Natural killer cell (primary cell): ENCODE measurements at regions not wholly inside any gene's neighbourhood (a gene's known extent, or its start where the extent isn't known, plus 50 kb on each side); places are given as distances from the start of the nearest gene placed in this dataset.

Experiments used
- ATAC-seq, 3 donors: fragments of 150-1000 bp in 2 of 3; fragments of 200-7000 bp in 1 of 3; cut with Tn5 transposase; 1 replicate in 1 of 3; 2 replicates in 2 of 3; pipeline ENCODE4 v1.10.0; 2021; ENCODE audit warnings: mild to moderate bottlenecking in 2 of 3, moderate library complexity in 2 of 3
- DNase-seq, 2 donors: peaks; one replicate each; pipeline versions ENCODE4 v3.0.0 to v3.0.0-alpha.2; 2013 to 2021; ENCODE audit warnings: mixed read lengths in 1 of 2
- H3K27ac ChIP-seq: one replicate; pipeline ENCODE4 v1.5.1; 2013; ENCODE audit warnings: mild to moderate bottlenecking, low read length
- H3K27me3 ChIP-seq: one replicate; pipeline ENCODE4 v1.6.1; 2013; ENCODE audit warnings: low read length; ENCODE audit not compliant: control insufficient read depth, insufficient read depth
- H3K36me3 ChIP-seq: one replicate; pipeline ENCODE4 v1.6.1; 2013; ENCODE audit warnings: low read length; ENCODE audit not compliant: control insufficient read depth, insufficient read depth
- H3K4me1 ChIP-seq: one replicate; pipeline ENCODE4 v1.6.1; 2013; ENCODE audit warnings: low read length; ENCODE audit not compliant: control insufficient read depth, insufficient read depth
- H3K4me3 ChIP-seq: one replicate; pipeline ENCODE4 v1.5.1; 2013; ENCODE audit warnings: low read length
- H3K9me3 ChIP-seq: one replicate; pipeline ENCODE4 v1.6.1; 2013; ENCODE audit warnings: low read length; ENCODE audit not compliant: control insufficient read depth, insufficient read depth
- H3K27ac Mint-ChIP-seq, 2 donors: one replicate each; pipeline ENCODE4 v1.8.0; 2022; ENCODE audit warnings: mild to moderate bottlenecking in 2 of 2, mixed read lengths in 2 of 2, moderate library complexity in 1 of 2
- H3K27me3 Mint-ChIP-seq, 2 donors: one replicate each; pipeline ENCODE4 v1.8.0; 2022; ENCODE audit warnings: low read depth in 2 of 2, mixed read lengths in 2 of 2
- H3K36me3 Mint-ChIP-seq: one replicate; pipeline ENCODE4 v1.8.0; 2022; ENCODE audit warnings: mixed read lengths
- H3K4me1 Mint-ChIP-seq, 2 donors: one replicate each; pipeline ENCODE4 v1.8.0; 2022; ENCODE audit warnings: mixed read lengths in 2 of 2
- H3K4me3 Mint-ChIP-seq: one replicate; pipeline ENCODE4 v1.8.0; 2022; ENCODE audit warnings: mild to moderate bottlenecking, moderate library complexity, mixed read lengths
- H3K9me3 Mint-ChIP-seq, 2 donors: one replicate each; pipeline ENCODE4 v1.8.0; 2022; ENCODE audit warnings: mixed read lengths in 2 of 2
- WGBS: methylation state at CpG from one replicate; pipeline ENCODE4 v1.1.7; 2013; ENCODE audit warnings: missing lambda C conversion rate; ENCODE audit not compliant: insufficient coverage; 5-methylcytosine and 5-hydroxymethylcytosine counted together
- intact Hi-C: fragments of 100-400 bp; cut with micrococcal nuclease; formaldehyde crosslinking; loops from one replicate; pipeline ENCODE4 v1.14.2; 2022
- TF ChIP-seq, protein P1 (sequence below): fragments of 200-600 bp; IDR thresholded peaks from one replicate; pipeline ENCODE4 v1.8.0; 2022; ENCODE audit warnings: antibody characterized with exemption

- no peak overlapping the region for H3K27ac Mint-ChIP-seq
- Histone ChIP-seq H3K27ac (no peak overlapping the region), H3K36me3 (no peaks in the 10 kb centered on the region), H3K4me3 (no peak overlapping the region), H3K4me1 (no peaks in the 10 kb centered on the region), H3K9me3 (no peaks in the 10 kb centered on the region), H3K27me3 (no peaks in the 10 kb centered on the region)
- H3K27me3 Mint-ChIP-seq = no peaks in the 10 kb centered on the region
- H3K4me1 Mint-ChIP-seq = no peaks in the 10 kb centered on the region
- WGBS = 56% methylated on average over 2 of the region's 3 CpGs
- no peak for ATAC-seq
- DNase-seq = no peak
- H3K36me3 Mint-ChIP-seq = no peaks in the 10 kb centered on the region
- H3K9me3 Mint-ChIP-seq = peaks cover 0 to 4% of the 10 kb centered on the region in 2 donors
- TF ChIP-seq, protein P1, sequence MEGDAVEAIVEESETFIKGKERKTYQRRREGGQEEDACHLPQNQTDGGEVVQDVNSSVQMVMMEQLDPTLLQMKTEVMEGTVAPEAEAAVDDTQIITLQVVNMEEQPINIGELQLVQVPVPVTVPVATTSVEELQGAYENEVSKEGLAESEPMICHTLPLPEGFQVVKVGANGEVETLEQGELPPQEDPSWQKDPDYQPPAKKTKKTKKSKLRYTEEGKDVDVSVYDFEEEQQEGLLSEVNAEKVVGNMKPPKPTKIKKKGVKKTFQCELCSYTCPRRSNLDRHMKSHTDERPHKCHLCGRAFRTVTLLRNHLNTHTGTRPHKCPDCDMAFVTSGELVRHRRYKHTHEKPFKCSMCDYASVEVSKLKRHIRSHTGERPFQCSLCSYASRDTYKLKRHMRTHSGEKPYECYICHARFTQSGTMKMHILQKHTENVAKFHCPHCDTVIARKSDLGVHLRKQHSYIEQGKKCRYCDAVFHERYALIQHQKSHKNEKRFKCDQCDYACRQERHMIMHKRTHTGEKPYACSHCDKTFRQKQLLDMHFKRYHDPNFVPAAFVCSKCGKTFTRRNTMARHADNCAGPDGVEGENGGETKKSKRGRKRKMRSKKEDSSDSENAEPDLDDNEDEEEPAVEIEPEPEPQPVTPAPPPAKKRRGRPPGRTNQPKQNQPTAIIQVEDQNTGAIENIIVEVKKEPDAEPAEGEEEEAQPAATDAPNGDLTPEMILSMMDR = no peak
- intact Hi-C loops = no loop called here
- no peak overlapping the region for H3K4me3 Mint-ChIP-seq
These were observed 163.6 kb upstream of the PHYHIPL start for GRCh38 chr10:59012839-59013238.

DNA sequence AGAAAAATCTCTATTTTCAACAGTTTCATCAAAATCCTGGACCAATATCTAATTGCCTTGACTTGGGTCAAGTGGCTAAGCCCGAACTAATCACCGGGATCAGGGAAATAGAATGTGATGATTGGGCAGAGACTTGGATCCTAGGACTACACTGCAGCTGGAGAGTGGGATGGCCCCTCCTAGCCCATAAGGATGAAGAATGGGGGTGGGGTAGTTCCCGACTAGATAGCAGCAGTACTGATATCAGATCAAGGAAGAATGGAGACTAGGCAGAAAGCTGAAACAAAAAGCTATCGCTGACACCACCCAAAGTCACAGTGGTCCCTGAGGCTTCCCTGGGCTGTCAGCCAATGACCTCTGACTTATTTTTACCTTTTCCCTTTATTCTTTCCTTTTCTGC, 160.4 kb upstream of the PHYHIPL start:
- intact Hi-C loops = no loop called here

DNA sequence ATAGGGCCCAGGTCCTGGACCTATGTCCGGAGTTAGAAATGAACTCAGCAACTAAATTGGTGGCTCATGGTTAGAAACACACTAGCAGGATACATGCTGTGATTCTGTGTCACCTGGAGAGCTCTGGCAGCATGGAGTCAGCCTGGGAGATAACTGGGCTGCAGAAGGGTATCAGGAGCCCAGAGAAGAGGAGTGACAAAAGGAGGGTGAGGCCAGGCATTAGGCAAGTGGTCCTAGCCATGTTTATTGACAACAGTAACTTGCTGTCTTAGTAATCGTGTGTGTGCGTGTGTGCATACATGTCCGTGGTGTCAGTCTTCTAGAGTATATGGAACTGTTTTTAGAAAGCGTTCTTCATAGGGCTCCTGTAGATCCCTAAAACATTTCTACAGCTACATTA, 157.5 kb upstream of the PHYHIPL start:
- no peaks in the 10 kb centered on the region for H3K27me3 ChIP-seq
- H3K27me3 Mint-ChIP-seq = no peaks in the 10 kb centered on the region
- no peaks in the 10 kb centered on the region for H3K4me1 ChIP-seq
- 96% methylated on average over 5 of the region's 5 CpGs for WGBS
- ATAC-seq (no peak), DNase-seq (no peak)
- H3K4me1 Mint-ChIP-seq = no peaks in the 10 kb centered on the region
- no peak overlapping the region for H3K4me3 ChIP-seq
- TF ChIP-seq, protein P1 = no peak
- H3K36me3 Mint-ChIP-seq = no peaks in the 10 kb centered on the region
- H3K4me3 Mint-ChIP-seq = no peak overlapping the region
- intact Hi-C loops = no loop called here
- no peak overlapping the region for H3K27ac Mint-ChIP-seq
- no peaks in the 10 kb centered on the region for H3K36me3 ChIP-seq
- H3K9me3 ChIP-seq = no peaks in the 10 kb centered on the region
- H3K9me3 Mint-ChIP-seq = peaks cover 0 to 5% of the 10 kb centered on the region in 2 donors
- no peak overlapping the region for H3K27ac ChIP-seq

More for the DNA sequence above, 160.4 kb upstream of the PHYHIPL start:
- Mint-ChIP-seq H3K4me1 (no peaks in the 10 kb centered on the region), H3K36me3 (no peaks in the 10 kb centered on the region), H3K27ac (no peak overlapping the region), H3K4me3 (no peak overlapping the region), H3K9me3 (peaks cover 0 to 5% of the 10 kb centered on the region in 2 donors), H3K27me3 (no peaks in the 10 kb centered on the region)
- Histone ChIP-seq H3K9me3 (no peaks in the 10 kb centered on the region), H3K36me3 (no peaks in the 10 kb centered on the region), H3K27me3 (no peaks in the 10 kb centered on the region), H3K4me1 (no peaks in the 10 kb centered on the region), H3K27ac (no peak overlapping the region), H3K4me3 (no peak overlapping the region)
- ATAC-seq (no peak), DNase-seq (no peak)
- TF ChIP-seq, protein P1 = no peak
- 81% methylated on average over 4 of the region's 4 CpGs for WGBS

- Mint-ChIP-seq H3K27ac (no peak overlapping the region), H3K4me1 (no peaks in the 10 kb centered on the region), H3K27me3 (no peaks in the 10 kb centered on the region), H3K9me3 (peaks cover 0 to 5% of the 10 kb centered on the region in 2 donors), H3K36me3 (no peaks in the 10 kb centered on the region), H3K4me3 (no peak overlapping the region)
- ATAC-seq = no peak
- Histone ChIP-seq H3K27ac (no peak overlapping the region), H3K9me3 (no peaks in the 10 kb centered on the region), H3K4me3 (no peak overlapping the region), H3K4me1 (no peaks in the 10 kb centered on the region), H3K27me3 (no peaks in the 10 kb centered on the region), H3K36me3 (no peaks in the 10 kb centered on the region)
- no peak for DNase-seq
- 71% methylated on average over 1 of the region's 3 CpGs for WGBS
- intact Hi-C loops = no loop called here
- TF ChIP-seq, protein P1 = no peak
These were observed 156.8 kb upstream of the PHYHIPL start for GRCh38 chr10:59019603-59020002.
